ENCODE measurements at regions not wholly inside any gene's neighbourhood (a gene's known extent, or its start where the extent isn't known, plus 50 kb on each side); places are given as distances from the start of the nearest gene placed in this dataset.

DNA sequence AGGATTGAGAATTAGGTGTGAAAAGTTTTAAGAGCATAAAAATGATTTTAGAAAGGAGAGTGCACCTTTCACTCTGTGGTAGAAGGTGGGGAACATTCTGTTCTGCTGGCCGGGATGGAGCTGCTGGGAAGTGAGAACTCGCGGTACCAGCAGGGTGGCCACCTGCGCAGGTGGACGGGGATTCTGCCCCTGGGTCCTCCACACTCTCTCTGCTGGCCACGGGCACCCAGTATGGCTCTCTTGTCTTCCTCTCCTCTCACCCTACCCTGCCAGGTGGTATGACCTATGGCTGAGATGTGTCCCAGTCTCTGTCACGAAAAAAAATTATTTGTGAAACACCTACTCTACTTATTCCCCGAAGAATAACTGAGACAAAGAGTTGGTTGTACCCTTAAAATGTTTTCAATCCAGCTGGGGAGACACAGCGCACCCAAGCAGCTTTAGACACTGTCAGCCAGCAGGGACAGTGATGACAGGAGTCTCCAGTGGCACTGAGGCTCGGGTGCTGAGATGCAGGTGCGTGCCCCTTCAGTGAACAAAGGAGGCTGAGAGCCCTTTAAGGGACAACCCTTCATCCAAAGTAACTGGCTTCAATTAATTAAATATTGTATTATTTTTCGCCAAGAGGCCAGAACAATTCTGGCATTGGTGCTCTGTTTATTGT lies 195.4 kb downstream of the TBXT start:
- TF ChIP-seq CTCF (IDR thresholded peaks at IDR 0.05; ENCODE audit: poor library complexity) (no peak), EZH2 (IDR thresholded peaks at IDR 0.05; ENCODE audit: borderline replicate concordance) (no peak), EZH2phosphoT487 (IDR thresholded peaks at IDR 0.05; ENCODE audit: low read depth, severe bottlenecking, unreplicated experiment) (no peak)

Data from hepatocyte (in vitro differentiated cells).